GM23338 (cell line): ENCODE measurements at regions not wholly inside any gene's neighbourhood (a gene's known extent, or its start where the extent isn't known, plus 50 kb on each side); places are given as distances from the start of the nearest gene placed in this dataset.

Experiments
- ATAC-seq: fragments of 200-7000 bp; cut with Tn5 transposase; 3 replicates; pipeline ENCODE4 v1.9.1; 2020
- DNase-seq: peaks from one replicate; pipeline ENCODE4 v3.0.0-alpha.2; 2015; ENCODE audit warnings: low spot score
- H2AFZ ChIP-seq: fragments of 200-600 bp; sonication (generic); 2 replicates; pipeline ENCODE4 v1.8.0; 2016; ENCODE audit warnings: antibody characterized with exemption, mild to moderate bottlenecking, moderate library complexity
- H3F3A ChIP-seq: fragments of 200-600 bp; sonication (generic); replicated peaks from 2 replicates; pipeline ENCODE4 v1.8.0; 2017; ENCODE audit warnings: antibody characterized with exemption, mixed run types, low read depth
- H3K27ac ChIP-seq: fragments of 200-600 bp; sonication (generic); 2 replicates; pipeline ENCODE4 v1.6.1; 2016; ENCODE audit warnings: low read depth
- H3K27me3 ChIP-seq: fragments of 200-600 bp; sonication (generic); 2 replicates; pipeline ENCODE4 v1.8.0; 2016; ENCODE audit warnings: mild to moderate bottlenecking, mixed run types, moderate library complexity; ENCODE audit not compliant: insufficient read depth
- H3K36me3 ChIP-seq: fragments of 200-600 bp; sonication (generic); 2 replicates; pipeline ENCODE4 v1.8.0; 2016; ENCODE audit warnings: mild to moderate bottlenecking; ENCODE audit not compliant: insufficient read depth
- H3K4me1 ChIP-seq: fragments of 200-600 bp; sonication (generic); 2 replicates; pipeline ENCODE4 v1.8.0; 2016; ENCODE audit warnings: mild to moderate bottlenecking, moderate library complexity; ENCODE audit not compliant: insufficient read depth
- H3K4me2 ChIP-seq: fragments of 200-600 bp; sonication (generic); 2 replicates; pipeline ENCODE4 v1.7.1; 2017; ENCODE audit warnings: mixed run types
- H3K4me3 ChIP-seq: fragments of 200-600 bp; sonication (generic); 2 replicates; pipeline ENCODE4 v1.6.1; 2016; ENCODE audit warnings: mixed run types
- H3K79me2 ChIP-seq: fragments of 200-600 bp; sonication (generic); replicated peaks from 2 replicates; pipeline ENCODE4 v1.8.0; 2017; ENCODE audit warnings: mild to moderate bottlenecking; ENCODE audit not compliant: insufficient read depth
- H3K9me2 ChIP-seq: fragments of 200-600 bp; sonication (generic); 2 replicates; pipeline ENCODE4 v1.8.0; 2017; ENCODE audit not compliant: insufficient read depth
- H4K20me1 ChIP-seq: fragments of 200-600 bp; sonication (generic); replicated peaks from 2 replicates; pipeline ENCODE4 v1.8.0; 2017; ENCODE audit warnings: mild to moderate bottlenecking; ENCODE audit not compliant: insufficient read depth
- H3K27ac Mint-ChIP-seq: 2 replicates; pipeline ENCODE4 v1.8.0; 2020; ENCODE audit warnings: inconsistent platforms, mild to moderate bottlenecking, moderate library complexity, mixed read lengths
- H3K27me3 Mint-ChIP-seq: 3 replicates; pipeline ENCODE4 v1.8.0; 2022; ENCODE audit warnings: low read depth, mild to moderate bottlenecking, moderate library complexity, mixed read lengths, inconsistent platforms; ENCODE audit not compliant: insufficient read depth, poor library complexity
- H3K36me3 Mint-ChIP-seq: 3 replicates; pipeline ENCODE4 v1.8.0; 2021; ENCODE audit warnings: low read depth, mild to moderate bottlenecking, inconsistent platforms, moderate library complexity, mixed read lengths
- H3K4me1 Mint-ChIP-seq: 3 replicates; pipeline ENCODE4 v1.8.0; 2020; ENCODE audit warnings: mild to moderate bottlenecking, inconsistent platforms, mixed read lengths
- H3K4me3 Mint-ChIP-seq: 3 replicates; pipeline ENCODE4 v1.8.0; 2021; ENCODE audit warnings: moderate library complexity, mild to moderate bottlenecking, inconsistent platforms, mixed read lengths
- H3K9me3 Mint-ChIP-seq: 3 replicates; pipeline ENCODE4 v1.8.0; 2020; ENCODE audit warnings: moderate library complexity, mild to moderate bottlenecking, inconsistent platforms, mixed read lengths
- CREB1 ChIP-seq: fragments of 250-450 bp; sonication (Bioruptor Pico); IDR thresholded peaks from 2 replicates; pipeline ENCODE4 v1.5.0; 2020; ENCODE audit warnings: low read depth, mild to moderate bottlenecking, moderate library complexity
- CTCF ChIP-seq, 2 experiments: fragments of 200-600 bp in 1 of 2; sonication (generic) in 1 of 2; conservative IDR thresholded peaks; 2 replicates each; pipeline versions ENCODE4 v1.5.1 to v1.6.1; 2016 to 2017; ENCODE audit warnings: antibody characterized with exemption in 2 of 2, low read depth in 2 of 2, mild to moderate bottlenecking in 2 of 2, moderate library complexity in 1 of 2
- ETS1 ChIP-seq: IDR thresholded peaks from 2 replicates; pipeline ENCODE4 v1.6.1; 2016; ENCODE audit warnings: antibody characterized with exemption
- EZH2 ChIP-seq: fragments of 200-600 bp; sonication (generic); IDR thresholded peaks from one replicate; pipeline ENCODE4 v1.8.0; 2017; ENCODE audit warnings: antibody characterized with exemption, mild to moderate bottlenecking, low read depth; ENCODE audit not compliant: unreplicated experiment
- EZH2phosphoT487 ChIP-seq: fragments of 200-600 bp; sonication (generic); IDR thresholded peaks from one replicate; pipeline ENCODE4 v1.8.1; 2018; ENCODE audit warnings: antibody characterized with exemption; ENCODE audit not compliant: unreplicated experiment
- NANOG ChIP-seq: IDR thresholded peaks from 2 replicates; pipeline ENCODE4 v1.6.1; 2016; ENCODE audit warnings: antibody characterized with exemption, borderline replicate concordance
- POLR2AphosphoS5 ChIP-seq: IDR thresholded peaks from 2 replicates; pipeline ENCODE4 v1.6.1; 2016; ENCODE audit warnings: antibody characterized with exemption, low read depth
- REST ChIP-seq: IDR thresholded peaks from one replicate; pipeline ENCODE4 v1.6.1; 2018; ENCODE audit warnings: antibody characterized with exemption; ENCODE audit not compliant: unreplicated experiment
- STAT1 ChIP-seq: IDR thresholded peaks from one replicate; pipeline ENCODE4 v1.6.1; 2016; ENCODE audit warnings: antibody characterized with exemption; ENCODE audit not compliant: unreplicated experiment
- ZNF114 ChIP-seq: fragments of 250-450 bp; sonication (Bioruptor Pico); IDR thresholded peaks from 2 replicates; pipeline ENCODE4 v1.5.0; 2020; ENCODE audit warnings: mild to moderate bottlenecking, moderate library complexity
- ZNF331 ChIP-seq: fragments of 250-450 bp; sonication (Bioruptor Pico); IDR thresholded peaks from 2 replicates; pipeline ENCODE4 v1.5.0; 2020; ENCODE audit warnings: low read depth, mild to moderate bottlenecking, moderate library complexity

- Mint-ChIP-seq H3K9me3 (no peaks in the 10 kb centered on the region), H3K4me3 (no peak overlapping the region), H3K27ac (no peak overlapping the region), H3K4me1 (peaks cover 3% of the 10 kb centered on the region; the same call in 2 of the 3 replicates), H3K36me3 (no peaks in the 10 kb centered on the region), H3K27me3 (peaks cover 2% of the 10 kb centered on the region)
- Histone ChIP-seq H3K79me2 (no peaks in the 10 kb centered on the region), H3K4me1 (peaks cover 5% of the 10 kb centered on the region; the same call in 1 of the 2 replicates), H3K9me2 (peaks cover 3% of the 10 kb centered on the region; the same call in 1 of the 2 replicates), H2AFZ (no peak overlapping the region), H3K4me2 (no peak overlapping the region), H3F3A (no peaks in the 10 kb centered on the region), H3K36me3 (no peaks in the 10 kb centered on the region), H4K20me1 (no peaks in the 10 kb centered on the region), H3K27ac (no peak overlapping the region), H3K27me3 (no peaks in the 10 kb centered on the region), H3K4me3 (no peak overlapping the region)
- ATAC-seq (no peak), DNase-seq (no peak)
- no peak for TF ChIP-seq EZH2
- no peak for TF ChIP-seq CTCF (conservative IDR thresholded peaks at IDR 0.05; ENCODE audit: low read depth in 2 of 2)
- TF ChIP-seq CREB1 (CRISPR knock-in tag): no peak
- no peak for TF ChIP-seq ZNF114 (CRISPR knock-in tag)
- no peak for TF ChIP-seq REST
- no peak for TF ChIP-seq STAT1
Observed at GRCh38 chr2:139080244-139080643, 300.1 kb upstream of the NXPH2 start.

GRCh38 chr2:139079311-139079710, 299.1 kb upstream of the NXPH2 start:
- no peak for ATAC-seq
- peaks cover 3% of the 10 kb centered on the region; the same call in 2 of the 3 replicates for H3K4me1 Mint-ChIP-seq
- TF ChIP-seq ZNF114 (CRISPR knock-in tag) (no peak), NANOG (no peak), REST (no peak), EZH2phosphoT487 (no peak), STAT1 (no peak), EZH2 (no peak), ETS1 (no peak), CTCF (conservative IDR thresholded peaks at IDR 0.05; ENCODE audit: low read depth in 2 of 2) (no peak), POLR2AphosphoS5 (no peak), CREB1 (CRISPR knock-in tag) (no peak), ZNF331 (CRISPR knock-in tag) (no peak)

More at GRCh38 chr2:139079311-139079710, 299.1 kb upstream of the NXPH2 start:
- Histone ChIP-seq H3F3A (no peaks in the 10 kb centered on the region), H3K79me2 (no peaks in the 10 kb centered on the region), H4K20me1 (no peaks in the 10 kb centered on the region), H3K4me2 (no peak overlapping the region), H3K27me3 (no peaks in the 10 kb centered on the region), H3K36me3 (no peaks in the 10 kb centered on the region), H3K9me2 (peaks cover 3% of the 10 kb centered on the region; the same call in 1 of the 2 replicates), H2AFZ (0 out of 2 replicates have a peak overlapping the region, but pooled peaks have one; percentile 16), H3K4me1 (peaks cover 5% of the 10 kb centered on the region; the same call in 1 of the 2 replicates), H3K27ac (no peak overlapping the region), H3K4me3 (no peak overlapping the region)
- no peak for DNase-seq
- Mint-ChIP-seq H3K27me3 (peaks cover 2% of the 10 kb centered on the region), H3K27ac (no peak overlapping the region), H3K9me3 (no peaks in the 10 kb centered on the region), H3K36me3 (no peaks in the 10 kb centered on the region), H3K4me3 (no peak overlapping the region)
